Caco-2 (cell line): ENCODE measurements at regions not wholly inside any gene's neighbourhood (a gene's known extent, or its start where the extent isn't known, plus 50 kb on each side); places are given as distances from the start of the nearest gene placed in this dataset.

ENCODE experiments used
- BruUV-seq: library from RNA; stranded (reverse); fragments of 400-500 nt; replicated peaks from 2 replicates; lab custom pipeline; 2021; lab: Mats Ljungman, UMichigan
- CTCF ChIA-PET: fragments of 300-600 bp; sonication (Branson Sonifier 250); formaldehyde crosslinking; loops from one replicate; lab custom pipeline; 2022; ENCODE audit warnings: antibody characterized with exemption; lab: Charles Lee
- POLR2A ChIA-PET: fragments of 300-600 bp; sonication (Branson Sonifier 250); formaldehyde crosslinking; loops from one replicate; lab custom pipeline; 2022; ENCODE audit warnings: antibody characterized with exemption; lab: Charles Lee
- DNase-seq, 2 experiments: peaks; one replicate each; pipeline versions ENCODE4 v3.0.0 to v3.0.0-alpha.2; 2020 to 2022
- H3K27me3 ChIP-seq: replicated peaks from 2 replicates; pipeline ENCODE4 v1.6.0; 2011; ENCODE audit warnings: low read length; ENCODE audit not compliant: control insufficient read depth, insufficient read depth
- H3K36me3 ChIP-seq: 2 replicates; pipeline ENCODE4 v1.5.1; 2011; ENCODE audit warnings: low read length; ENCODE audit not compliant: control insufficient read depth, insufficient read depth
- H3K4me1 ChIP-seq: fragments of 250-450 bp; sonication (Bioruptor Pico); 2 replicates; pipeline ENCODE4 v1.5.1; 2020; ENCODE audit warnings: mild to moderate bottlenecking
- H3K4me3 ChIP-seq: 2 replicates; pipeline ENCODE4 v1.5.1; 2011; ENCODE audit warnings: low read depth, mild to moderate bottlenecking, control low read depth, low read length
- H3K9me3 ChIP-seq: fragments of 250-450 bp; sonication (Bioruptor Pico); 2 replicates; pipeline ENCODE4 v1.5.1; 2020; ENCODE audit warnings: mild to moderate bottlenecking, moderate library complexity
- H3K27ac Mint-ChIP-seq: one replicate; pipeline ENCODE4 v1.8.0; 2022; ENCODE audit warnings: mixed read lengths; ENCODE audit not compliant: unreplicated experiment
- H3K27me3 Mint-ChIP-seq: one replicate; pipeline ENCODE4 v1.8.0; 2022; ENCODE audit warnings: mixed read lengths; ENCODE audit not compliant: insufficient read depth, unreplicated experiment
- H3K36me3 Mint-ChIP-seq: one replicate; pipeline ENCODE4 v1.8.0; 2022; ENCODE audit warnings: mild to moderate bottlenecking, mixed read lengths; ENCODE audit not compliant: insufficient read depth, unreplicated experiment
- H3K4me1 Mint-ChIP-seq: one replicate; pipeline ENCODE4 v1.8.0; 2022; ENCODE audit warnings: low read depth, mixed read lengths; ENCODE audit not compliant: unreplicated experiment
- H3K4me3 Mint-ChIP-seq: one replicate; pipeline ENCODE4 v1.8.0; 2022; ENCODE audit warnings: mild to moderate bottlenecking, moderate library complexity, mixed read lengths; ENCODE audit not compliant: unreplicated experiment
- H3K9me3 Mint-ChIP-seq: one replicate; pipeline ENCODE4 v1.8.0; 2022; ENCODE audit warnings: mixed read lengths; ENCODE audit not compliant: unreplicated experiment
- CTCF ChIP-seq, 2 experiments: fragments of 200-600 bp in 1 of 2; IDR thresholded peaks; 1 replicate in 1 of 2; 2 replicates in 1 of 2; pipeline versions ENCODE4 v1.5.1 to v1.8.0; 2011 to 2022; ENCODE audit warnings: antibody characterized with exemption in 1 of 2, control low read depth in 1 of 2, inconsistent platforms in 1 of 2, low read depth in 1 of 2, low read length in 1 of 2, mild to moderate bottlenecking in 1 of 2, moderate library complexity in 1 of 2; ENCODE audit not compliant: insufficient read depth in 1 of 2, severe bottlenecking in 1 of 2, unreplicated experiment in 1 of 2
- intact Hi-C: fragments of 100-400 bp; cut with micrococcal nuclease; formaldehyde crosslinking; loops from one replicate; pipeline ENCODE4 v1.10.0; 2022; ENCODE audit not compliant: unreplicated experiment

GRCh38 chr22:47796128-47796908, 1033.9 kb downstream of the TBC1D22A start:
- H3K27me3 ChIP-seq: no peaks in the 10 kb centered on the region
- POLR2A ChIA-PET: interaction anchor here (0.5 kb wide), 1 partner anchor 120 kb away, joined by 3 read pairs; no protein-coding TSS in a partner anchor
- Mint-ChIP-seq H3K27ac (no peak overlapping the region), H3K4me1 (no peaks in the 10 kb centered on the region), H3K36me3 (peaks cover 5% of the 10 kb centered on the region), H3K4me3 (no peak overlapping the region), H3K27me3 (no peaks in the 10 kb centered on the region), H3K9me3 (no peaks in the 10 kb centered on the region)
- no peaks in the 10 kb centered on the region for H3K9me3 ChIP-seq
- no peak overlapping the region for H3K4me3 ChIP-seq
- H3K4me1 ChIP-seq: no peaks in the 10 kb centered on the region
- no peak for TF ChIP-seq CTCF (IDR thresholded peaks at IDR 0.05; ENCODE audit: insufficient read depth in 1 of 2, low read depth in 1 of 2, low read length in 1 of 2, severe bottlenecking in 1 of 2, unreplicated experiment in 1 of 2)
- BruUV-seq: no TSS peak
- CTCF ChIA-PET: no interaction called here
- H3K36me3 ChIP-seq: no peaks in the 10 kb centered on the region
- intact Hi-C loops: no loop called here
- DNase-seq: no peak

- Histone ChIP-seq H3K4me1 (no peaks in the 10 kb centered on the region), H3K27me3 (no peaks in the 10 kb centered on the region), H3K9me3 (no peaks in the 10 kb centered on the region), H3K36me3 (no peaks in the 10 kb centered on the region), H3K4me3 (no peak overlapping the region)
- no peaks in the 10 kb centered on the region for H3K4me1 Mint-ChIP-seq
- H3K36me3 Mint-ChIP-seq: peaks cover 5% of the 10 kb centered on the region
- no TSS peak for BruUV-seq
- DNase-seq: no peak
- no peak overlapping the region for H3K27ac Mint-ChIP-seq
- no peak for TF ChIP-seq CTCF (IDR thresholded peaks at IDR 0.05; ENCODE audit: insufficient read depth in 1 of 2, low read depth in 1 of 2, low read length in 1 of 2, severe bottlenecking in 1 of 2, unreplicated experiment in 1 of 2)
- H3K4me3 Mint-ChIP-seq: no peak overlapping the region
- ChIA-PET POLR2A (no interaction called here), CTCF (no interaction called here)
- no peaks in the 10 kb centered on the region for H3K9me3 Mint-ChIP-seq
- H3K27me3 Mint-ChIP-seq: no peaks in the 10 kb centered on the region
- intact Hi-C loops: no loop called here
Observed at GRCh38 chr22:47795477-47796127, 1033.2 kb downstream of the TBC1D22A start.

GRCh38 chr22:47794851-47795250, 1032.4 kb downstream of the TBC1D22A start:
- intact Hi-C loops: no loop called here
- H3K27me3 ChIP-seq: no peaks in the 10 kb centered on the region
- no peaks in the 10 kb centered on the region for H3K9me3 Mint-ChIP-seq
- H3K27me3 Mint-ChIP-seq: no peaks in the 10 kb centered on the region
- POLR2A ChIA-PET: no interaction called here
- CTCF ChIA-PET: no interaction called here
- H3K4me1 ChIP-seq: no peaks in the 10 kb centered on the region
- no peaks in the 10 kb centered on the region for H3K36me3 ChIP-seq
- peaks cover 5% of the 10 kb centered on the region for H3K36me3 Mint-ChIP-seq
- TF ChIP-seq CTCF (IDR thresholded peaks at IDR 0.05; ENCODE audit: insufficient read depth in 1 of 2, low read depth in 1 of 2, low read length in 1 of 2, severe bottlenecking in 1 of 2, unreplicated experiment in 1 of 2): no peak
- no peak overlapping the region for H3K27ac Mint-ChIP-seq
- H3K4me1 Mint-ChIP-seq: no peaks in the 10 kb centered on the region
- no peak overlapping the region for H3K4me3 ChIP-seq
- H3K4me3 Mint-ChIP-seq: no peak overlapping the region
- DNase-seq: no peak
- no peaks in the 10 kb centered on the region for H3K9me3 ChIP-seq
- BruUV-seq: no TSS peak
